Karpas-422 (cell line): ENCODE measurements at regions not wholly inside any gene's neighbourhood (a gene's known extent, or its start where the extent isn't known, plus 50 kb on each side); places are given as distances from the start of the nearest gene placed in this dataset.

Experiments used
- DNase-seq: peaks from one replicate; pipeline ENCODE4 v3.0.0-alpha.2; 2015
- H2AFZ ChIP-seq: fragments of 200-600 bp; sonication (generic); 2 replicates; pipeline ENCODE4 v1.6.1; 2014; ENCODE audit warnings: antibody characterized with exemption, low read length, mixed read lengths
- H3K27ac ChIP-seq: fragments of 200-600 bp; sonication (generic); 2 replicates; pipeline ENCODE4 v1.5.1; 2014; ENCODE audit warnings: mild to moderate bottlenecking, low read length, moderate library complexity
- H3K27me3 ChIP-seq: fragments of 200-600 bp; sonication (generic); 2 replicates; pipeline ENCODE4 v1.6.1; 2014; ENCODE audit warnings: low read length, mixed read lengths
- H3K36me3 ChIP-seq: fragments of 200-600 bp; sonication (generic); 2 replicates; pipeline ENCODE4 v1.6.1; 2014; ENCODE audit warnings: low read length, mixed read lengths; ENCODE audit not compliant: insufficient read depth
- H3K4me1 ChIP-seq: fragments of 200-600 bp; sonication (generic); 2 replicates; pipeline ENCODE4 v1.6.1; 2014; ENCODE audit warnings: mild to moderate bottlenecking, low read length, mixed read lengths
- H3K4me2 ChIP-seq: fragments of 200-600 bp; sonication (generic); 2 replicates; pipeline ENCODE4 v1.6.1; 2014; ENCODE audit warnings: low read length, low read depth, mild to moderate bottlenecking; ENCODE audit not compliant: poor library complexity, severe bottlenecking
- H3K4me3 ChIP-seq: fragments of 200-600 bp; sonication (generic); 2 replicates; pipeline ENCODE4 v1.5.1; 2014; ENCODE audit warnings: mild to moderate bottlenecking, antibody characterized with exemption, low read length, mixed read lengths
- H3K79me2 ChIP-seq: fragments of 200-600 bp; sonication (generic); 2 replicates; pipeline ENCODE4 v1.6.1; 2014; ENCODE audit warnings: mild to moderate bottlenecking, low read length, mixed read lengths
- H3K9ac ChIP-seq: fragments of 200-600 bp; sonication (generic); 2 replicates; pipeline ENCODE4 v1.6.0; 2014; ENCODE audit warnings: low read length
- H3K9me2 ChIP-seq: fragments of 200-600 bp; sonication (generic), shearing (Covaris generic); replicated peaks from 2 replicates; pipeline ENCODE4 v1.6.0; 2014; ENCODE audit warnings: mild to moderate bottlenecking, low read length, moderate library complexity; ENCODE audit not compliant: insufficient read depth
- H3K9me3 ChIP-seq: fragments of 300-700, 200-600 bp; sonication (generic); 2 replicates; pipeline ENCODE4 v1.6.1; 2014; ENCODE audit warnings: low read length, mixed read lengths
- H4K20me1 ChIP-seq: fragments of 200-600 bp; sonication (generic); 2 replicates; pipeline ENCODE4 v1.6.1; 2014; ENCODE audit warnings: mild to moderate bottlenecking, antibody characterized with exemption, low read length, low read depth; ENCODE audit not compliant: insufficient read depth

GRCh38 chr12:69007101-69007854 is 74.3 kb upstream of the CPM start:
- no peak overlapping the region for H3K4me3 ChIP-seq
- no peaks in the 10 kb centered on the region for H3K9me2 ChIP-seq
- H3K27ac ChIP-seq, result no peak overlapping the region
- no peaks in the 10 kb centered on the region for H3K27me3 ChIP-seq
- no peaks in the 10 kb centered on the region for H4K20me1 ChIP-seq
- H3K9me3 ChIP-seq, result no peaks in the 10 kb centered on the region
- H2AFZ ChIP-seq, result no peak overlapping the region
- no peaks in the 10 kb centered on the region for H3K4me1 ChIP-seq
- H3K9ac ChIP-seq, result no peak overlapping the region
- H3K36me3 ChIP-seq, result no peaks in the 10 kb centered on the region
- H3K4me2 ChIP-seq, result no peak overlapping the region
- no peak for DNase-seq
- H3K79me2 ChIP-seq, result no peaks in the 10 kb centered on the region

GRCh38 chr12:69007855-69008351 is 74.9 kb upstream of the CPM start:
- Histone ChIP-seq H3K4me1 (no peaks in the 10 kb centered on the region), H3K36me3 (no peaks in the 10 kb centered on the region), H2AFZ (no peak overlapping the region), H3K4me3 (no peak overlapping the region), H3K4me2 (no peak overlapping the region), H3K27ac (no peak overlapping the region), H3K9ac (no peak overlapping the region), H3K79me2 (no peaks in the 10 kb centered on the region), H4K20me1 (no peaks in the 10 kb centered on the region), H3K27me3 (no peaks in the 10 kb centered on the region), H3K9me2 (no peaks in the 10 kb centered on the region), H3K9me3 (no peaks in the 10 kb centered on the region)
- DNase-seq, result no peak

GRCh38 chr12:69008520-69008919 is 75.5 kb upstream of the CPM start:
- Histone ChIP-seq H4K20me1 (no peaks in the 10 kb centered on the region), H3K36me3 (no peaks in the 10 kb centered on the region), H2AFZ (no peak overlapping the region), H3K27me3 (no peaks in the 10 kb centered on the region), H3K9me3 (no peaks in the 10 kb centered on the region), H3K9me2 (no peaks in the 10 kb centered on the region), H3K27ac (no peak overlapping the region), H3K9ac (no peak overlapping the region), H3K79me2 (no peaks in the 10 kb centered on the region), H3K4me1 (no peaks in the 10 kb centered on the region), H3K4me3 (no peak overlapping the region), H3K4me2 (no peak overlapping the region)
- no peak for DNase-seq

- DNase-seq, result no peak
- no peaks in the 10 kb centered on the region for H3K36me3 ChIP-seq
- H3K27me3 ChIP-seq, result no peaks in the 10 kb centered on the region
- H3K9me2 ChIP-seq, result no peaks in the 10 kb centered on the region
- no peaks in the 10 kb centered on the region for H4K20me1 ChIP-seq
- no peak overlapping the region for H3K9ac ChIP-seq
- H2AFZ ChIP-seq, result no peak overlapping the region
- H3K79me2 ChIP-seq, result no peaks in the 10 kb centered on the region
- H3K9me3 ChIP-seq, result no peaks in the 10 kb centered on the region
- H3K4me1 ChIP-seq, result no peaks in the 10 kb centered on the region
- H3K27ac ChIP-seq, result no peak overlapping the region
- no peak overlapping the region for H3K4me3 ChIP-seq
- no peak overlapping the region for H3K4me2 ChIP-seq
Measured at GRCh38 chr12:69014047-69014446, 81.1 kb upstream of the CPM start.

- no peak overlapping the region for H3K27ac ChIP-seq
- no peak overlapping the region for H2AFZ ChIP-seq
- H3K9me2 ChIP-seq, result no peaks in the 10 kb centered on the region
- H3K9me3 ChIP-seq, result no peaks in the 10 kb centered on the region
- no peak overlapping the region for H3K4me2 ChIP-seq
- H3K4me3 ChIP-seq, result no peak overlapping the region
- no peak overlapping the region for H3K9ac ChIP-seq
- no peaks in the 10 kb centered on the region for H3K36me3 ChIP-seq
- no peaks in the 10 kb centered on the region for H3K4me1 ChIP-seq
- no peaks in the 10 kb centered on the region for H3K27me3 ChIP-seq
- DNase-seq, result no peak
- H3K79me2 ChIP-seq, result no peaks in the 10 kb centered on the region
- no peaks in the 10 kb centered on the region for H4K20me1 ChIP-seq
Measured at GRCh38 chr12:69015017-69015416, 82.0 kb upstream of the CPM start.

GRCh38 chr12:69015831-69016230 is 82.9 kb upstream of the CPM start:
- Histone ChIP-seq H3K27me3 (no peaks in the 10 kb centered on the region), H3K9me2 (no peaks in the 10 kb centered on the region), H3K27ac (no peak overlapping the region), H3K79me2 (no peaks in the 10 kb centered on the region), H3K4me3 (no peak overlapping the region), H3K36me3 (no peaks in the 10 kb centered on the region), H3K4me1 (no peaks in the 10 kb centered on the region), H4K20me1 (no peaks in the 10 kb centered on the region), H2AFZ (no peak overlapping the region), H3K4me2 (no peak overlapping the region), H3K9me3 (no peaks in the 10 kb centered on the region), H3K9ac (no peak overlapping the region)
- no peak for DNase-seq

- no peaks in the 10 kb centered on the region for H3K79me2 ChIP-seq
- no peak overlapping the region for H3K4me2 ChIP-seq
- no peaks in the 10 kb centered on the region for H3K27me3 ChIP-seq
- H3K9me2 ChIP-seq, result no peaks in the 10 kb centered on the region
- H3K4me3 ChIP-seq, result no peak overlapping the region
- no peaks in the 10 kb centered on the region for H4K20me1 ChIP-seq
- DNase-seq, result no peak
- H2AFZ ChIP-seq, result no peak overlapping the region
- H3K9me3 ChIP-seq, result no peaks in the 10 kb centered on the region
- no peaks in the 10 kb centered on the region for H3K4me1 ChIP-seq
- no peak overlapping the region for H3K27ac ChIP-seq
- H3K36me3 ChIP-seq, result no peaks in the 10 kb centered on the region
- no peak overlapping the region for H3K9ac ChIP-seq
Measured at GRCh38 chr12:69019082-69019481, 86.1 kb upstream of the CPM start.

GRCh38 chr12:69019910-69020309 is 86.9 kb upstream of the CPM start:
- no peaks in the 10 kb centered on the region for H3K4me1 ChIP-seq
- H3K4me3 ChIP-seq, result no peak overlapping the region
- no peak for DNase-seq
- no peaks in the 10 kb centered on the region for H3K36me3 ChIP-seq
- no peak overlapping the region for H3K4me2 ChIP-seq
- H3K9ac ChIP-seq, result no peak overlapping the region
- no peaks in the 10 kb centered on the region for H4K20me1 ChIP-seq
- H3K27me3 ChIP-seq, result no peaks in the 10 kb centered on the region
- H2AFZ ChIP-seq, result no peak overlapping the region
- H3K9me2 ChIP-seq, result no peaks in the 10 kb centered on the region
- H3K27ac ChIP-seq, result no peak overlapping the region
- no peaks in the 10 kb centered on the region for H3K9me3 ChIP-seq
- no peaks in the 10 kb centered on the region for H3K79me2 ChIP-seq
